COLO668 (cell line): ENCODE measurements at regions not wholly inside any gene's neighbourhood (a gene's known extent, or its start where the extent isn't known, plus 50 kb on each side); places are given as distances from the start of the nearest gene placed in this dataset.

ENCODE experiments used
- DNase-seq: peaks from one replicate; lab custom pipeline; 2025; ENCODE audit not compliant: unreplicated experiment; lab: John Stamatoyannopoulos, UW

GRCh38 chr2:60603533-60604190 lies 50.2 kb upstream of the BCL11A start:
- no peak for DNase-seq

GRCh38 chr2:60604486-60605064 lies 51.1 kb upstream of the BCL11A start:
- DNase-seq, result no peak

- DNase-seq, result no peak
These were observed 52.4 kb upstream of the BCL11A start for GRCh38 chr2:60605866-60606265.

GRCh38 chr2:60608679-60609078 lies 55.2 kb upstream of the BCL11A start:
- DNase-seq, result no peak

GRCh38 chr2:60612033-60612432 lies 58.6 kb upstream of the BCL11A start:
- DNase-seq, result no peak

- DNase-seq, result no peak
These were observed 60.9 kb upstream of the BCL11A start for GRCh38 chr2:60614319-60614718.

GRCh38 chr2:60621688-60622429 lies 68.4 kb upstream of the BCL11A start:
- no peak for DNase-seq

GRCh38 chr2:60623040-60623439 lies 69.6 kb upstream of the BCL11A start:
- no peak for DNase-seq

- no peak for DNase-seq
These were observed 74.0 kb upstream of the BCL11A start for GRCh38 chr2:60627412-60627811.

GRCh38 chr2:60628026-60628425 lies 74.6 kb upstream of the BCL11A start:
- no peak for DNase-seq

- DNase-seq, result no peak
These were observed 75.3 kb upstream of the BCL11A start for GRCh38 chr2:60628615-60629304.

- no peak for DNase-seq
These were observed 75.8 kb upstream of the BCL11A start for GRCh38 chr2:60629305-60629662.

GRCh38 chr2:60629801-60630385 lies 76.4 kb upstream of the BCL11A start:
- no peak for DNase-seq

- DNase-seq, result peak; percentile 24
These were observed 80.2 kb upstream of the BCL11A start for GRCh38 chr2:60633615-60634014.

- no peak for DNase-seq
These were observed 81.0 kb upstream of the BCL11A start for GRCh38 chr2:60634438-60634837.

- DNase-seq, result peak; percentile 29
These were observed 88.6 kb upstream of the BCL11A start for GRCh38 chr2:60641811-60642788.

- no peak for DNase-seq
These were observed 90.3 kb upstream of the BCL11A start for GRCh38 chr2:60643747-60644146.

- no peak for DNase-seq
These were observed 91.5 kb upstream of the BCL11A start for GRCh38 chr2:60644951-60645350.

GRCh38 chr2:60648191-60648590 lies 94.7 kb upstream of the BCL11A start:
- DNase-seq, result no peak

- no peak for DNase-seq
These were observed 96.3 kb upstream of the BCL11A start for GRCh38 chr2:60649721-60650120.
